ENCODE measurements at regions not wholly inside any gene's neighbourhood (a gene's known extent, or its start where the extent isn't known, plus 50 kb on each side); places are given as distances from the start of the nearest gene placed in this dataset.
"Not testable (repeated sequence)": the region's sequence is repeated elsewhere in the genome, so short reads cannot be mapped to it uniquely, and the experiment has no call there.

DNA sequence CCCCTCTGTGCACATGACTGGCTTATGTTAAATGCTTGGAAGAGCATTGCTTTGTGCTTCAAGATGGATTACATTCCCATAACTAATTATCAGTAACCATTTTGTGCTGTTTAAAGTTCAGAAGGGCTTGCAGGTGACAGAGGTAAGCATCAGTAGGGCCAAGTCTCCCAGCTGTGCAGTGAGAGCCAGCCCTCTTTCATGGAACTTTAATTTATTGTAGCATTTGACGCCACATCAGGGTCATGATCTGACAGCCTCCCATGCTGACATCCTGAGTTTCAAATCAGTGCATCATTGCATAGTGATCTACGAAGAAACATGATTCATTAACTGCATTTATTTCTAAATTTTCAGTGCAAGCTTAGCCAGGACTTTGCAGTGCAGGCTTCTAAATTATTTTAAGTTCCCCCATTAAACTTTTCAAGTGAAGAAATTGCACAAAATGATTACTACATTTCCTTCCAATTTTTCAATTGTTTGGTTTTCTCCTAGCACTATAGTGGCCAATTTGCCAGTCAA lies 380.9 kb downstream of the UTRN start:
- H3K4me3 ChIP-seq (ENCODE audit: low read depth, low read length) = no peak overlapping the region
- no peak for TF ChIP-seq CTCF (IDR thresholded peaks at IDR 0.05; ENCODE audit: borderline replicate concordance, insufficient read depth, low read depth, low read length)

- TF ChIP-seq CTCF (IDR thresholded peaks at IDR 0.05; ENCODE audit: borderline replicate concordance, insufficient read depth, low read depth, low read length) = no peak
- H3K4me3 ChIP-seq (ENCODE audit: low read depth, low read length) = no peak overlapping the region
Measured at GRCh38 chr6:144666781-144667180, 381.6 kb downstream of the UTRN start.

GRCh38 chr6:144667532-144668503 lies 382.7 kb downstream of the UTRN start:
- H3K4me3 ChIP-seq (ENCODE audit: low read depth, low read length) = no peak overlapping the region
- TF ChIP-seq CTCF (IDR thresholded peaks at IDR 0.05; ENCODE audit: borderline replicate concordance, insufficient read depth, low read depth, low read length) = no peak

DNA sequence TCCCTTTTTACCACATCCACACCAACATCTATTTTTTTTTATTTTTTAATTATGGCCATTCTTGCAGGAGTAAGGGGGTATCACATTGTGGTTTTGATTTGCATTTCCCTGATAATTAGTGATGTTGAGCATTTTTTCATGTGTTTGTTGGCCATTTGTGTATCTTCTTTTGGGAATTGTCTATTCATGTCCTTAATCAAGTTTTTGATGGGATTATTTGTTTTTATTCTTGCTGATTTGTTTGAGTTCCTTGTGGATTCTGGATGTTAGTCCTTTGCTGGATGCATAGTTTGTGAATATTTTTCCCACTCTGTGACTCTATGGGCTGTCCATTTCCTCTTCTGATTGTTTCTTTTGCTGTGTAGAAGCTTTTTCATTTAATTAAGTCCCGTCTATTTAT lies 385.1 kb downstream of the UTRN start:
- not testable (repeated sequence) for H3K4me3 ChIP-seq (ENCODE audit: low read depth, low read length)

- TF ChIP-seq CTCF (IDR thresholded peaks at IDR 0.05; ENCODE audit: borderline replicate concordance, insufficient read depth, low read depth, low read length) = no peak
- H3K4me3 ChIP-seq (ENCODE audit: low read depth, low read length) = no peak overlapping the region
Measured at GRCh38 chr6:144673807-144674206, 388.7 kb downstream of the UTRN start.

- TF ChIP-seq CTCF (IDR thresholded peaks at IDR 0.05; ENCODE audit: borderline replicate concordance, insufficient read depth, low read depth, low read length) = no peak
- H3K4me3 ChIP-seq (ENCODE audit: low read depth, low read length) = no peak overlapping the region
Measured at GRCh38 chr6:144675231-144675861, 390.2 kb downstream of the UTRN start.

GRCh38 chr6:144676310-144676709 lies 391.2 kb downstream of the UTRN start:
- not testable (repeated sequence) for H3K4me3 ChIP-seq (ENCODE audit: low read depth, low read length)

GRCh38 chr6:144677263-144677662 lies 392.1 kb downstream of the UTRN start:
- not testable (repeated sequence) for H3K4me3 ChIP-seq (ENCODE audit: low read depth, low read length)
